HEK293 (cell line): ENCODE measurements at regions not wholly inside any gene's neighbourhood (a gene's known extent, or its start where the extent isn't known, plus 50 kb on each side); places are given as distances from the start of the nearest gene placed in this dataset.

ENCODE experiments used
- CTCF ChIA-PET: fragments of 350-600 bp; formaldehyde crosslinking; extraction: SDS; loops from one replicate; lab custom pipeline; 2021; ENCODE audit warnings: antibody characterized with exemption; lab: Yijun Ruan, JAX
- POLR2A ChIA-PET: fragments of 300-600 bp; formaldehyde crosslinking; extraction: SDS; loops from one replicate; lab custom pipeline; 2020; ENCODE audit warnings: antibody characterized with exemption, inconsistent platforms; lab: Yijun Ruan, JAX
- H3K27ac ChIP-seq: fragments of 200-500 bp; sonication (Bioruptor generic); 2 replicates; pipeline ENCODE4 v1.5.1; 2014; ENCODE audit warnings: low read depth, low read length, control low read depth, inconsistent platforms; ENCODE audit errors: extremely low read depth
- H3K36me3 ChIP-seq, 2 experiments: fragments of 200-500 bp in 1 of 2; sonication (Bioruptor generic) in 1 of 2; 1 replicate in 1 of 2; 2 replicates in 1 of 2; pipeline ENCODE4 v1.5.1; 2014 to 2017; ENCODE audit warnings: inconsistent platforms in 2 of 2, low read length in 2 of 2; ENCODE audit not compliant: control insufficient read depth in 2 of 2, insufficient read depth in 1 of 2
- H3K4me1 ChIP-seq: fragments of 200-500 bp; sonication (Bioruptor generic); 2 replicates; pipeline ENCODE4 v1.5.1; 2014; ENCODE audit warnings: mild to moderate bottlenecking, low read length, inconsistent platforms; ENCODE audit not compliant: control insufficient read depth, insufficient read depth
- H3K4me3 ChIP-seq: 2 replicates; pipeline ENCODE4 v1.5.1; 2011; ENCODE audit warnings: low read depth, mild to moderate bottlenecking, control low read depth, low read length, moderate library complexity
- H3K9me3 ChIP-seq: fragments of 200-500 bp; sonication (Bioruptor generic); 2 replicates; pipeline ENCODE4 v1.5.1; 2014; ENCODE audit warnings: low read depth, low read length, inconsistent platforms; ENCODE audit not compliant: control insufficient read depth, insufficient read depth
- FEZF1 ChIP-seq: fragments of 450-650 bp; formaldehyde crosslinking; IDR thresholded peaks from 2 replicates; pipeline ENCODE4 v1.5.1; 2016; ENCODE audit warnings: missing biosample characterization, missing genetic modification characterization
- MEIS1 ChIP-seq: sonication (generic); formaldehyde crosslinking; IDR thresholded peaks from 2 replicates; pipeline ENCODE4 v1.8.1; 2022; ENCODE audit warnings: missing genetic modification reagents, mild to moderate bottlenecking, borderline replicate concordance
- RBAK ChIP-seq: fragments of 450-650 bp; formaldehyde crosslinking; IDR thresholded peaks from 2 replicates; pipeline ENCODE4 v1.5.1; 2016; ENCODE audit warnings: missing biosample characterization, missing genetic modification characterization
- REPIN1 ChIP-seq: fragments of 450-650 bp; formaldehyde crosslinking; IDR thresholded peaks from 2 replicates; pipeline ENCODE4 v1.5.1; 2017; ENCODE audit warnings: missing biosample characterization, missing genetic modification characterization, low read depth
- SALL2 ChIP-seq: fragments of 450-650 bp; formaldehyde crosslinking; IDR thresholded peaks from 2 replicates; pipeline ENCODE4 v1.5.0; 2017; ENCODE audit warnings: missing biosample characterization, mild to moderate bottlenecking, missing genetic modification characterization, borderline replicate concordance
- WT1 ChIP-seq: fragments of 450-650 bp; formaldehyde crosslinking; IDR thresholded peaks from 2 replicates; pipeline ENCODE4 v1.5.1; 2016; ENCODE audit warnings: missing biosample characterization, missing genetic modification characterization
- ZBTB17 ChIP-seq: fragments of 450-650 bp; formaldehyde crosslinking; IDR thresholded peaks from 2 replicates; pipeline ENCODE4 v1.5.1; 2016; ENCODE audit warnings: missing biosample characterization, missing genetic modification characterization
- ZBTB20 ChIP-seq: fragments of 450-650 bp; formaldehyde crosslinking; IDR thresholded peaks from 2 replicates; pipeline ENCODE4 v1.5.1; 2016; ENCODE audit warnings: missing biosample characterization, missing genetic modification characterization
- ZFP3 ChIP-seq: fragments of 450-650 bp; formaldehyde crosslinking; IDR thresholded peaks from 2 replicates; pipeline ENCODE4 v1.5.1; 2016; ENCODE audit warnings: low read depth, missing biosample characterization, missing genetic modification characterization
- ZNF114 ChIP-seq: fragments of 450-650 bp; formaldehyde crosslinking; IDR thresholded peaks from 2 replicates; pipeline ENCODE4 v1.5.0; 2017; ENCODE audit warnings: missing biosample characterization, missing genetic modification characterization
- ZNF248 ChIP-seq: fragments of 450-650 bp; formaldehyde crosslinking; IDR thresholded peaks from 2 replicates; pipeline ENCODE4 v1.5.1; 2017; ENCODE audit warnings: missing biosample characterization, missing genetic modification characterization
- ZNF324 ChIP-seq: fragments of 450-650 bp; formaldehyde crosslinking; IDR thresholded peaks from 2 replicates; pipeline ENCODE4 v1.5.1; 2016; ENCODE audit warnings: missing biosample characterization, missing genetic modification characterization
- ZNF404 ChIP-seq: fragments of 450-650 bp; formaldehyde crosslinking; IDR thresholded peaks from 2 replicates; pipeline ENCODE4 v1.5.1; 2017; ENCODE audit warnings: missing biosample characterization, missing genetic modification characterization
- ZNF423 ChIP-seq: fragments of 450-650 bp; formaldehyde crosslinking; IDR thresholded peaks from 2 replicates; pipeline ENCODE4 v1.5.1; 2016; ENCODE audit warnings: missing biosample characterization, missing genetic modification characterization
- ZNF544 ChIP-seq: fragments of 450-650 bp; formaldehyde crosslinking; IDR thresholded peaks from 2 replicates; pipeline ENCODE4 v1.5.0; 2017; ENCODE audit warnings: missing biosample characterization, missing genetic modification characterization
- ZNF580 ChIP-seq: fragments of 450-650 bp; formaldehyde crosslinking; IDR thresholded peaks from 2 replicates; pipeline ENCODE4 v1.5.1; 2016; ENCODE audit warnings: missing biosample characterization, missing genetic modification characterization
- ZNF626 ChIP-seq: fragments of 450-650 bp; sonication (Bioruptor Pico); formaldehyde crosslinking; IDR thresholded peaks from 2 replicates; pipeline ENCODE4 v1.5.1; 2018; ENCODE audit warnings: missing biosample characterization, missing genetic modification characterization, inconsistent platforms
- ZNF645 ChIP-seq: fragments of 450-650 bp; formaldehyde crosslinking; IDR thresholded peaks from 2 replicates; pipeline ENCODE4; 2016; ENCODE audit warnings: missing biosample characterization, missing genetic modification characterization
- ZNF664 ChIP-seq: fragments of 450-650 bp; formaldehyde crosslinking; IDR thresholded peaks from 2 replicates; pipeline ENCODE4 v1.5.1; 2016; ENCODE audit warnings: missing biosample characterization, missing genetic modification characterization
- ZNF701 ChIP-seq: fragments of 450-650 bp; formaldehyde crosslinking; IDR thresholded peaks from 2 replicates; pipeline ENCODE4 v1.5.1; 2016; ENCODE audit warnings: missing biosample characterization, missing genetic modification characterization
- ZNF76 ChIP-seq: fragments of 450-650 bp; formaldehyde crosslinking; IDR thresholded peaks from 2 replicates; pipeline ENCODE4; 2016; ENCODE audit warnings: low read depth, missing biosample characterization, missing genetic modification characterization, borderline replicate concordance
- ZNF791 ChIP-seq: fragments of 450-650 bp; formaldehyde crosslinking; IDR thresholded peaks from 2 replicates; pipeline ENCODE4 v1.5.1; 2016; ENCODE audit warnings: missing biosample characterization, missing genetic modification characterization
- ZNF792 ChIP-seq: fragments of 450-650 bp; formaldehyde crosslinking; IDR thresholded peaks from 2 replicates; pipeline ENCODE4 v1.5.1; 2016; ENCODE audit warnings: missing biosample characterization, missing genetic modification characterization
- ZNF837 ChIP-seq: fragments of 450-650 bp; formaldehyde crosslinking; IDR thresholded peaks from 2 replicates; pipeline ENCODE4 v1.5.1; 2016; ENCODE audit warnings: missing biosample characterization, missing genetic modification characterization
- TF ChIP-seq, protein P1 (sequence below): fragments of 450-650 bp; formaldehyde crosslinking; optimal IDR thresholded peaks from 2 replicates; pipeline ENCODE3; 2016; ENCODE audit warnings: missing biosample characterization, mild to moderate bottlenecking, missing genetic modification characterization
- TF ChIP-seq, protein P2 (sequence below): fragments of 450-650 bp; formaldehyde crosslinking; IDR thresholded peaks from 2 replicates; pipeline ENCODE4 v1.5.1; 2017; ENCODE audit warnings: missing biosample characterization, missing genetic modification characterization
- TF ChIP-seq, protein P3 (sequence below): fragments of 450-650 bp; formaldehyde crosslinking; IDR thresholded peaks from 2 replicates; pipeline ENCODE4 v1.5.1; 2016; ENCODE audit warnings: missing biosample characterization, missing genetic modification characterization
- TF ChIP-seq, protein P4 (sequence below): fragments of 450-650 bp; formaldehyde crosslinking; IDR thresholded peaks from 2 replicates; pipeline ENCODE4 v1.5.1; 2016; ENCODE audit warnings: missing biosample characterization, missing genetic modification characterization

DNA sequence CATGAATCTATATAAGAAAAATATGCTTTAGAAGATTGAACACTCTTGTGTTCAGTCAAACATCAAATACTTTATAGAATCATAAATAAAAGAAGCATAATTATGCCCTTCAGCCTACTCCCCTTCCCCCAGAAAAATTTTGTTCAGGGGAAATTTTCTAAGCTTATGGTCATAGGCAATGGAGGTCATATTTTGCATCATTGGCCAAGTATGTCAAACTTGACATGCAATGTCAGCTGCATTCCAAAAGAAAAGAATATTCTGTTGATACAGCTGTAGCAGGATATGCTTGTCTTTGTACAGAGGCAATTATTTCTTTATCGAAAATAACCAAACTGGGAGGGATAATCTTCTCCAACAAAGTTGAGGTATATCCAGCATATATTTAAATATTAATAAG, 328.2 kb downstream of the ZIC1 start:
- Histone ChIP-seq H3K9me3 (no peaks in the 10 kb centered on the region), H3K4me3 (no peak overlapping the region)
- TF ChIP-seq, protein P1, sequence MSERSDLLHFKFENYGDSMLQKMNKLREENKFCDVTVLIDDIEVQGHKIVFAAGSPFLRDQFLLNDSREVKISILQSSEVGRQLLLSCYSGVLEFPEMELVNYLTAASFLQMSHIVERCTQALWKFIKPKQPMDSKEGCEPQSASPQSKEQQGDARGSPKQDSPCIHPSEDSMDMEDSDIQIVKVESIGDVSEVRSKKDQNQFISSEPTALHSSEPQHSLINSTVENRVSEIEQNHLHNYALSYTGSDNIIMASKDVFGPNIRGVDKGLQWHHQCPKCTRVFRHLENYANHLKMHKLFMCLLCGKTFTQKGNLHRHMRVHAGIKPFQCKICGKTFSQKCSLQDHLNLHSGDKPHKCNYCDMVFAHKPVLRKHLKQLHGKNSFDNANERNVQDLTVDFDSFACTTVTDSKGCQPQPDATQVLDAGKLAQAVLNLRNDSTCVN = no peak
- no peak for TF ChIP-seq ZNF76
- no peak for TF ChIP-seq ZBTB20
- TF ChIP-seq MEIS1 = no peak
- no peak for TF ChIP-seq FEZF1 (tag by site-specific recombination)
- no peak for TF ChIP-seq ZBTB17 (tag by site-specific recombination)
- no peak for TF ChIP-seq ZNF792 (tag by site-specific recombination)
- TF ChIP-seq ZNF324 = no peak
- TF ChIP-seq ZFP3 = no peak
- TF ChIP-seq ZNF248 (tag by site-specific recombination) = no peak
- TF ChIP-seq ZNF544 = no peak
- TF ChIP-seq, all 188 proteins: peak for 0
- CTCF ChIA-PET = interaction anchor here (0.6 kb wide), 1 partner anchor 35 kb away, joined by 4 read pairs; no protein-coding TSS in a partner anchor
- H3K27ac ChIP-seq = no peak overlapping the region
- H3K4me1 ChIP-seq = peaks cover 9% of the 10 kb centered on the region
- POLR2A ChIA-PET = no interaction called here
- H3K36me3 ChIP-seq = no peaks in the 10 kb centered on the region

DNA sequence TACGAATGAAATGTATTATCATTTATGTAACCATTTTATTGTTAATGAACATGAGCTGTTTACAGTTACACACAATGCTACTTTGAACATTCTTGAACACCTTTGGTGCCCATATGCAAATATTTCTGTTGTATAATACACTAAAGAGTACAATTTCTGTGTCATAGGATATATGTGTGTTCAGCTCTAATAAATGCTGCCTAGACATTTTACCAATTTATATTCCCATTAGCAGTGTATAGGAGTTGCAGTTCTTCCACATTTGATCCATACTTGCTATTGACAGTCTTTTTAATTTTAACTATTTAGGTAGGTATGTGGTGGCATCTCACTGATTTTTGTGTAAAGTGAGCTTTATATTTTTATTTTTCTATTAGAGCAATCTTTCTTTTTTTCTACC, 331.8 kb downstream of the ZIC1 start:
- Histone ChIP-seq H3K9me3 (no peaks in the 10 kb centered on the region), H3K4me3 (no peak overlapping the region), H3K4me1 (no peaks in the 10 kb centered on the region), H3K36me3 (no peaks in the 10 kb centered on the region), H3K27ac (no peak overlapping the region)
- POLR2A ChIA-PET = no interaction called here
- CTCF ChIA-PET = no interaction called here
- TF ChIP-seq ZNF664 (tag by site-specific recombination) = no peak
- no peak for TF ChIP-seq ZNF114 (tag by site-specific recombination)
- TF ChIP-seq, protein P2, sequence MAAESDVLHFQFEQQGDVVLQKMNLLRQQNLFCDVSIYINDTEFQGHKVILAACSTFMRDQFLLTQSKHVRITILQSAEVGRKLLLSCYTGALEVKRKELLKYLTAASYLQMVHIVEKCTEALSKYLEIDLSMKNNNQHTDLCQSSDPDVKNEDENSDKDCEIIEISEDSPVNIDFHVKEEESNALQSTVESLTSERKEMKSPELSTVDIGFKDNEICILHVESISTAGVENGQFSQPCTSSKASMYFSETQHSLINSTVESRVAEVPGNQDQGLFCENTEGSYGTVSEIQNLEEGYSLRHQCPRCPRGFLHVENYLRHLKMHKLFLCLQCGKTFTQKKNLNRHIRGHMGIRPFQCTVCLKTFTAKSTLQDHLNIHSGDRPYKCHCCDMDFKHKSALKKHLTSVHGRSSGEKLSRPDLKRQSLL (tag by site-specific recombination) = no peak
- TF ChIP-seq ZNF701 (tag by site-specific recombination) = no peak

DNA sequence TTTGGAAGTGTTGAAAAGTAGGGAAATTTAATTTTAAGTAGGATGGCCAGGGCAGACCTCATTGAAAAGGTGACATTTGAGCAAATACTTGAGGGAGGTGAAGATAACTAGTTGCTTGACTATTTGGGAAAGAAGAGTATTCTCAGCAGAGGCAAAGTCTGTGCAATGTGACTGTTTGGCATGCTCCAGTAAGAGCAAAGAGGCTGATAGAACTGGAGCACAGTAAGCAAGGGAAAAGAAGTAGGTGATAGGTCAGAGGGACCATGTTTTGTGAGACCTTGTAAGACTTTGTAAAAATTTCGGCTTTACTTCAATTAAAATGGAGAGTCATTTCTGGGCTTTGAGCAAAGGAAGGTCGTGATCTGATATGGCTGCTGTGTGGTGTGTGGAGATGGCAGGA, 335.8 kb downstream of the ZIC1 start:
- CTCF ChIA-PET = no interaction called here
- TF ChIP-seq ZNF626 (tag by site-specific recombination) = no peak
- no peak for TF ChIP-seq REPIN1
- no peak for TF ChIP-seq ZNF404 (tag by site-specific recombination)
- TF ChIP-seq WT1 (tag by site-specific recombination) = no peak
- TF ChIP-seq ZBTB17 (tag by site-specific recombination) = no peak
- no peak for TF ChIP-seq ZNF423
- TF ChIP-seq ZNF645 (tag by site-specific recombination) = no peak
- TF ChIP-seq, protein P3, sequence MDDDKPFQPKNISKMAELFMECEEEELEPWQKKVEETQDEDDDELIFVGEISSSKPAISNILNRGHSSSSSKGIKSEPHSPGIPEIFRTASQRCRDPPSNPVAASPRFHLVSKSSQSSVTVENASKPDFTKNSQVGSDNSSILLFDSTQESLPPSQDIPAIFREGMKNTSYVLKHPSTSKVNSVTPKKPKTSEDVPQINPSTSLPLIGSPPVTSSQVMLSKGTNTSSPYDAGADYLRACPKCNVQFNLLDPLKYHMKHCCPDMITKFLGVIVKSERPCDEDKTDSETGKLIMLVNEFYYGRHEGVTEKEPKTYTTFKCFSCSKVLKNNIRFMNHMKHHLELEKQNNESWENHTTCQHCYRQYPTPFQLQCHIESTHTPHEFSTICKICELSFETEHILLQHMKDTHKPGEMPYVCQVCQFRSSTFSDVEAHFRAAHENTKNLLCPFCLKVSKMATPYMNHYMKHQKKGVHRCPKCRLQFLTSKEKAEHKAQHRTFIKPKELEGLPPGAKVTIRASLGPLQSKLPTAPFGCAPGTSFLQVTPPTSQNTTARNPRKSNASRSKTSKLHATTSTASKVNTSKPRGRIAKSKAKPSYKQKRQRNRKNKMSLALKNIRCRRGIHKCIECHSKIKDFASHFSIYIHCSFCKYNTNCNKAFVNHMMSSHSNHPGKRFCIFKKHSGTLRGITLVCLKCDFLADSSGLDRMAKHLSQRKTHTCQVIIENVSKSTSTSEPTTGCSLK (tag by site-specific recombination) = no peak
- TF ChIP-seq, protein P4, sequence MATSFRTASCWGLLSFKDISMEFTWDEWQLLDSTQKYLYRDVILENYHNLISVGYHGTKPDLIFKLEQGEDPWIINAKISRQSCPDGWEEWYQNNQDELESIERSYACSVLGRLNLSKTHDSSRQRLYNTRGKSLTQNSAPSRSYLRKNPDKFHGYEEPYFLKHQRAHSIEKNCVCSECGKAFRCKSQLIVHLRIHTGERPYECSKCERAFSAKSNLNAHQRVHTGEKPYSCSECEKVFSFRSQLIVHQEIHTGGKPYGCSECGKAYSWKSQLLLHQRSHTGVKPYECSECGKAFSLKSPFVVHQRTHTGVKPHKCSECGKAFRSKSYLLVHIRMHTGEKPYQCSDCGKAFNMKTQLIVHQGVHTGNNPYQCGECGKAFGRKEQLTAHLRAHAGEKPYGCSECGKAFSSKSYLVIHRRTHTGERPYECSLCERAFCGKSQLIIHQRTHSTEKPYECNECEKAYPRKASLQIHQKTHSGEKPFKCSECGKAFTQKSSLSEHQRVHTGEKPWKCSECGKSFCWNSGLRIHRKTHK (tag by site-specific recombination) = no peak
- TF ChIP-seq ZNF580 (tag by site-specific recombination) = no peak
- TF ChIP-seq ZNF791 (tag by site-specific recombination) = no peak
- TF ChIP-seq RBAK (tag by site-specific recombination) = no peak
- no peak for TF ChIP-seq ZNF837 (tag by site-specific recombination)
- TF ChIP-seq SALL2 (tag by site-specific recombination) = no peak

More for the DNA sequence above, 335.8 kb downstream of the ZIC1 start:
- POLR2A ChIA-PET = no interaction called here
- Histone ChIP-seq H3K4me3 (no peak overlapping the region), H3K27ac (no peak overlapping the region), H3K36me3 (no peaks in the 10 kb centered on the region), H3K4me1 (no peaks in the 10 kb centered on the region), H3K9me3 (no peaks in the 10 kb centered on the region)
